ENCODE measurements at regions not wholly inside any gene's neighbourhood (a gene's known extent, or its start where the extent isn't known, plus 50 kb on each side); places are given as distances from the start of the nearest gene placed in this dataset.

DNA sequence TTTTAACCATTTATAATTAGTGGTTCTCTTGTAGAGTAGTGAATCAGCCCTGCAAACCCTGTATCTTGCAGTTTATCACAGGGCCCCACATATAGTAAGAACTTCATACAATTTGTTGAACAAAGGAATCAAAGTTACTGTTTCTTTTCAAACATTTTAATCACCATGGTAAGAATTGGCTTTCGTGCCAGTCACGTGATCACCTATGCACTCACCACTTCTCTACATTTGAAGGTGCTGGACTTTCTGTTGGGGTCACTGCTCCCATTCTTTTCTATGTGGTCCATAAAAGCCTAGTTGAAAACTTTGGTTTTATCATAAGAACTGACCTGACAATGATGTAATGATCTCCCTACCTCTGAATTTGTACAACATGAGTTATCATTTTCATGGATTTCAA is 426.4 kb upstream of the CPEB2 start:
- H3K27me3 ChIP-seq (ENCODE audit: insufficient read depth, low read length), result no peaks in the 10 kb centered on the region
- Mint-ChIP-seq H3K36me3 (ENCODE audit: insufficient read depth in 1 of 3, low read depth in 3 of 3) (no peaks in the 10 kb centered on the region), H3K9me3 (no peaks in the 10 kb centered on the region), H3K27ac (no peak overlapping the region), H3K27me3 (ENCODE audit: low read depth) (no peaks in the 10 kb centered on the region; the same call in 1 of the 2 replicates), H3K4me1 (no peaks in the 10 kb centered on the region), H3K4me3 (no peak overlapping the region)
- H2BK15ac ChIP-seq (ENCODE audit: low read depth, low read length), result no peak overlapping the region
- H3K4ac ChIP-seq (ENCODE audit: low read depth, low read length), result no peak overlapping the region
- no peak overlapping the region for H3K18ac ChIP-seq (ENCODE audit: insufficient read length, low read depth, low read length)
- no peak overlapping the region for H2AFZ ChIP-seq (ENCODE audit: low read length)
- H3T11ph ChIP-seq (ENCODE audit: low read length), result no peak overlapping the region
- H2AK5ac ChIP-seq (ENCODE audit: insufficient read length, low read length), result no peak overlapping the region
- H3K79me2 ChIP-seq (ENCODE audit: insufficient read depth, low read length), result no peaks in the 10 kb centered on the region
- H3K9me3 ChIP-seq (ENCODE audit: control insufficient read depth, low read depth, low read length), result no peaks in the 10 kb centered on the region
- H2BK5ac ChIP-seq (ENCODE audit: insufficient read length, low read length), result no peak overlapping the region
- no peak overlapping the region for H3K14ac ChIP-seq (ENCODE audit: insufficient read depth, low read length)
- no peaks in the 10 kb centered on the region for H3K79me1 ChIP-seq (ENCODE audit: insufficient read depth, low read depth, low read length, poor library complexity, severe bottlenecking)
- no peak overlapping the region for H3K9ac ChIP-seq (ENCODE audit: extremely low read depth, insufficient read length, low read length)
- no CpG with 5 or more reads among the region's 2 CpGs for WGBS (ENCODE audit: extremely low coverage, insufficient read length, low lambda C conversion rate)
- no peak for DNase-seq
- H4K91ac ChIP-seq (ENCODE audit: insufficient read length, low read depth, low read length), result no peak overlapping the region
- H3K23me2 ChIP-seq (ENCODE audit: insufficient read length, low read depth, low read length, poor library complexity, severe bottlenecking), result no peaks in the 10 kb centered on the region
- H2BK20ac ChIP-seq (ENCODE audit: low read depth, low read length, poor library complexity, severe bottlenecking), result no peak overlapping the region
- H3K4me1 ChIP-seq (ENCODE audit: insufficient read depth, low read length), result no peaks in the 10 kb centered on the region
- H4K5ac ChIP-seq (ENCODE audit: insufficient read length, low read depth, low read length), result no peak overlapping the region
- no peak overlapping the region for H3K27ac ChIP-seq (ENCODE audit: insufficient read length, low read depth, low read length)
- H2BK120ac ChIP-seq (ENCODE audit: low read depth, low read length, poor library complexity, severe bottlenecking), result no peak overlapping the region
- no peak overlapping the region for H4K8ac ChIP-seq (replicated peaks; ENCODE audit: insufficient read length, low read depth, low read length)
- no peak overlapping the region for H3K56ac ChIP-seq (ENCODE audit: insufficient read length, low read depth, low read length)
- H3K23ac ChIP-seq (ENCODE audit: insufficient read length, low read depth, low read length), result no peak overlapping the region
- TF ChIP-seq, protein P1, sequence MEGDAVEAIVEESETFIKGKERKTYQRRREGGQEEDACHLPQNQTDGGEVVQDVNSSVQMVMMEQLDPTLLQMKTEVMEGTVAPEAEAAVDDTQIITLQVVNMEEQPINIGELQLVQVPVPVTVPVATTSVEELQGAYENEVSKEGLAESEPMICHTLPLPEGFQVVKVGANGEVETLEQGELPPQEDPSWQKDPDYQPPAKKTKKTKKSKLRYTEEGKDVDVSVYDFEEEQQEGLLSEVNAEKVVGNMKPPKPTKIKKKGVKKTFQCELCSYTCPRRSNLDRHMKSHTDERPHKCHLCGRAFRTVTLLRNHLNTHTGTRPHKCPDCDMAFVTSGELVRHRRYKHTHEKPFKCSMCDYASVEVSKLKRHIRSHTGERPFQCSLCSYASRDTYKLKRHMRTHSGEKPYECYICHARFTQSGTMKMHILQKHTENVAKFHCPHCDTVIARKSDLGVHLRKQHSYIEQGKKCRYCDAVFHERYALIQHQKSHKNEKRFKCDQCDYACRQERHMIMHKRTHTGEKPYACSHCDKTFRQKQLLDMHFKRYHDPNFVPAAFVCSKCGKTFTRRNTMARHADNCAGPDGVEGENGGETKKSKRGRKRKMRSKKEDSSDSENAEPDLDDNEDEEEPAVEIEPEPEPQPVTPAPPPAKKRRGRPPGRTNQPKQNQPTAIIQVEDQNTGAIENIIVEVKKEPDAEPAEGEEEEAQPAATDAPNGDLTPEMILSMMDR (conservative IDR thresholded peaks at IDR 0.05), result no peak
- no peaks in the 10 kb centered on the region for H4K20me1 ChIP-seq (ENCODE audit: control insufficient read depth, insufficient read depth, insufficient read length)
- no peak overlapping the region for H2BK12ac ChIP-seq (ENCODE audit: insufficient read length, low read depth, low read length)
- no peak overlapping the region for H3K4me2 ChIP-seq (ENCODE audit: insufficient read depth, insufficient read length, low read length)

All from H9 (cell line).